ENCODE measurements at regions not wholly inside any gene's neighbourhood (a gene's known extent, or its start where the extent isn't known, plus 50 kb on each side); places are given as distances from the start of the nearest gene placed in this dataset.
A peak's percentile ranks its signal among the peaks of the same experiment; 100 is the strongest.

GRCh38 chr6:155584006-155584405 is 128.4 kb upstream of the NOX3 start:
- peak; percentile 53 for DNase-seq (ENCODE audit: low read depth)
- H3K4me3 ChIP-seq (ENCODE audit: low read depth, low read length): no peak overlapping the region
- no peak for TF ChIP-seq CTCF (IDR thresholded peaks at IDR 0.05; ENCODE audit: insufficient read depth, low read depth, low read length, missing control alignments)

- no peak overlapping the region for H3K4me3 ChIP-seq (ENCODE audit: low read depth, low read length)
- no peak for DNase-seq (ENCODE audit: low read depth)
- no peak for TF ChIP-seq CTCF (IDR thresholded peaks at IDR 0.05; ENCODE audit: insufficient read depth, low read depth, low read length, missing control alignments)
These were observed 126.7 kb upstream of the NOX3 start for GRCh38 chr6:155582016-155582991.

GRCh38 chr6:155580904-155581303 is 125.3 kb upstream of the NOX3 start:
- no peak overlapping the region for H3K4me3 ChIP-seq (ENCODE audit: low read depth, low read length)
- no peak for TF ChIP-seq CTCF (IDR thresholded peaks at IDR 0.05; ENCODE audit: insufficient read depth, low read depth, low read length, missing control alignments)
- no peak for DNase-seq (ENCODE audit: low read depth)

- TF ChIP-seq CTCF (IDR thresholded peaks at IDR 0.05; ENCODE audit: insufficient read depth, low read depth, low read length, missing control alignments): no peak
- DNase-seq (ENCODE audit: low read depth): no peak
- no peak overlapping the region for H3K4me3 ChIP-seq (ENCODE audit: low read depth, low read length)
These were observed 122.6 kb upstream of the NOX3 start for GRCh38 chr6:155578251-155578650.

GRCh38 chr6:155561966-155562364 is 106.3 kb upstream of the NOX3 start:
- no peak overlapping the region for H3K4me3 ChIP-seq (ENCODE audit: low read depth, low read length)
- no peak for TF ChIP-seq CTCF (IDR thresholded peaks at IDR 0.05; ENCODE audit: insufficient read depth, low read depth, low read length, missing control alignments)
- DNase-seq (ENCODE audit: low read depth): no peak

GRCh38 chr6:155561257-155561965 is 105.8 kb upstream of the NOX3 start:
- DNase-seq (ENCODE audit: low read depth): no peak
- no peak overlapping the region for H3K4me3 ChIP-seq (ENCODE audit: low read depth, low read length)
- no peak for TF ChIP-seq CTCF (IDR thresholded peaks at IDR 0.05; ENCODE audit: insufficient read depth, low read depth, low read length, missing control alignments)
